A673 (cell line): ENCODE measurements at regions not wholly inside any gene's neighbourhood (a gene's known extent, or its start where the extent isn't known, plus 50 kb on each side); places are given as distances from the start of the nearest gene placed in this dataset.

Source experiments
- BruUV-seq: library from RNA; stranded (reverse); fragments of 400-500 nt; replicated peaks from 2 replicates; lab custom pipeline; 2021; lab: Mats Ljungman, UMichigan
- CTCF ChIA-PET: fragments of 300-600 bp; sonication (Branson Sonifier 250); formaldehyde crosslinking; loops from one replicate; lab custom pipeline; 2022; ENCODE audit warnings: antibody characterized with exemption; lab: Charles Lee
- POLR2A ChIA-PET: fragments of 300-600 bp; sonication (Branson Sonifier 250); formaldehyde crosslinking; loops from one replicate; lab custom pipeline; 2022; ENCODE audit warnings: antibody characterized with exemption; ENCODE audit not compliant: low non-redundant PET; lab: Charles Lee
- DNase-seq: peaks from one replicate; pipeline ENCODE4 v3.0.0-alpha.2; 2015; ENCODE audit warnings: low spot score
- H3K27ac ChIP-seq: fragments of 200-600 bp; sonication (generic); 2 replicates; pipeline ENCODE4 v1.5.1; 2016; ENCODE audit warnings: mixed run types, low read depth, mild to moderate bottlenecking, mixed read lengths, antibody characterized with exemption, low read length; ENCODE audit not compliant: poor library complexity, severe bottlenecking
- H3K27me3 ChIP-seq: fragments of 200-600 bp; sonication (generic); replicated peaks from 2 replicates; pipeline ENCODE4 v1.6.1; 2017; ENCODE audit warnings: mixed run types, low read depth, mild to moderate bottlenecking, mixed read lengths, antibody characterized with exemption, low read length; ENCODE audit not compliant: insufficient read depth, poor library complexity
- H3K36me3 ChIP-seq: fragments of 200-600 bp; sonication (generic); 2 replicates; pipeline ENCODE4 v1.6.1; 2016; ENCODE audit warnings: mixed run types, mild to moderate bottlenecking, mixed read lengths, antibody characterized with exemption, low read length; ENCODE audit not compliant: insufficient read depth, poor library complexity, severe bottlenecking
- H3K4me1 ChIP-seq: fragments of 200-600 bp; sonication (generic); 2 replicates; pipeline ENCODE4 v1.6.1; 2017; ENCODE audit warnings: mixed run types, mild to moderate bottlenecking, mixed read lengths, antibody characterized with exemption, low read length; ENCODE audit not compliant: insufficient read depth, poor library complexity, severe bottlenecking
- H3K4me3 ChIP-seq: fragments of 200-600 bp; sonication (generic); 2 replicates; pipeline ENCODE4 v1.5.1; 2016; ENCODE audit warnings: low read depth, mixed run types, mild to moderate bottlenecking, mixed read lengths, low read length; ENCODE audit not compliant: poor library complexity, severe bottlenecking
- H3K9me3 ChIP-seq: fragments of 200-600 bp; sonication (generic); 2 replicates; pipeline ENCODE4 v1.6.1; 2016; ENCODE audit warnings: mixed run types, low read depth, mild to moderate bottlenecking, mixed read lengths, antibody characterized with exemption, low read length; ENCODE audit not compliant: poor library complexity, severe bottlenecking
- EZH2 ChIP-seq: fragments of 200-600 bp; sonication (generic); IDR thresholded peaks from 2 replicates; pipeline ENCODE4 v1.6.1; 2017; ENCODE audit warnings: borderline replicate concordance, low read depth, mild to moderate bottlenecking, mixed read lengths, antibody characterized with exemption, low read length; ENCODE audit not compliant: poor library complexity, severe bottlenecking
- intact Hi-C: fragments of 100-400 bp; cut with micrococcal nuclease; formaldehyde crosslinking; loops from one replicate; pipeline ENCODE4 v1.10.0; 2022; ENCODE audit not compliant: unreplicated experiment
- TF ChIP-seq, protein P1 (sequence below): fragments of 300-800, 200-600 bp; sonication (generic); conservative IDR thresholded peaks from 2 replicates; pipeline ENCODE4 v1.5.1; 2017; ENCODE audit warnings: low read depth, mild to moderate bottlenecking, antibody characterized with exemption, low read length, moderate library complexity, mixed read lengths

DNA sequence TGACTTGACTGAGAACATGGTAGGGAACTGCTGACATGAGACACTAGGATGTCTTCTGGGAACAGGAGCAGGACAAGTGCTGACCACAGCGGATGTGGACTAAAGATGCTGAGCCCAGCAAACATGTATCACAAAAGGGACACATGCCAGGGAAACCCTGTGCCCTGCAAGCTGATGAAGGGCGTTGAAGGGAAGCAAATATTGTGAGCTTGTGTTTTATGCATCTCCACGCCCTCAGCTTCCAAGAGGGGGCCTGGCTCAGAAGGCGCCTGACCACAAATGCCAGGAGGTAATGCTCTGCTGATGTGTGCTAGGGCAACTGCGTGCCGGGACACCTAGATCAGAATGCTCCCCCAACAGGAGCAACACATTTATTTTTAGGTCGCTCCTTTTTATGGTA lies 207.3 kb downstream of the CXCL12 start:
- POLR2A ChIA-PET = no interaction called here
- no peak overlapping the region for H3K27ac ChIP-seq

DNA sequence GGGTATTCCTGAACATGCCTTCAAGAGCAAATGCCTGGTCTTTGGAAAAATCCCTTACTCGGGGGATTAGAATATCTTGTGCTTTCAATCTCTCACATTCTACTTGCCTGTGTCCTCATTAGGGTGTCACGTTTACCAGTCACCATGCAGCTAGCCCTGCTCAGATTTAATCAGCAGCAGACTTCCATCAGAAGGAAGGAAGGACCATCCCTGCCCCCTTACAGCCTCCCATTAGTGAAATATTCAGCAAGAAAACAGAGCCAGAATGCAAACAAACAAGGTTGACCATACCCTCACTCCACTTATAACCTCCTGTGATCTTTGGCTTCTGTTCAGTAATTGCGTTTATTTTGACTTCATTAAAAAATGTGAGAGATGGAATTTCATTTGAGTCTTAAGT lies 208.6 kb downstream of the CXCL12 start:
- BruUV-seq = no TSS peak
- Histone ChIP-seq H3K36me3 (no peaks in the 10 kb centered on the region), H3K4me3 (no peak overlapping the region), H3K27ac (no peak overlapping the region), H3K9me3 (peaks cover 3% of the 10 kb centered on the region), H3K27me3 (no peaks in the 10 kb centered on the region), H3K4me1 (no peaks in the 10 kb centered on the region)
- CTCF ChIA-PET = no interaction called here
- POLR2A ChIA-PET = no interaction called here
- intact Hi-C loops = no loop called here
- TF ChIP-seq EZH2 = no peak
- TF ChIP-seq, protein P1, sequence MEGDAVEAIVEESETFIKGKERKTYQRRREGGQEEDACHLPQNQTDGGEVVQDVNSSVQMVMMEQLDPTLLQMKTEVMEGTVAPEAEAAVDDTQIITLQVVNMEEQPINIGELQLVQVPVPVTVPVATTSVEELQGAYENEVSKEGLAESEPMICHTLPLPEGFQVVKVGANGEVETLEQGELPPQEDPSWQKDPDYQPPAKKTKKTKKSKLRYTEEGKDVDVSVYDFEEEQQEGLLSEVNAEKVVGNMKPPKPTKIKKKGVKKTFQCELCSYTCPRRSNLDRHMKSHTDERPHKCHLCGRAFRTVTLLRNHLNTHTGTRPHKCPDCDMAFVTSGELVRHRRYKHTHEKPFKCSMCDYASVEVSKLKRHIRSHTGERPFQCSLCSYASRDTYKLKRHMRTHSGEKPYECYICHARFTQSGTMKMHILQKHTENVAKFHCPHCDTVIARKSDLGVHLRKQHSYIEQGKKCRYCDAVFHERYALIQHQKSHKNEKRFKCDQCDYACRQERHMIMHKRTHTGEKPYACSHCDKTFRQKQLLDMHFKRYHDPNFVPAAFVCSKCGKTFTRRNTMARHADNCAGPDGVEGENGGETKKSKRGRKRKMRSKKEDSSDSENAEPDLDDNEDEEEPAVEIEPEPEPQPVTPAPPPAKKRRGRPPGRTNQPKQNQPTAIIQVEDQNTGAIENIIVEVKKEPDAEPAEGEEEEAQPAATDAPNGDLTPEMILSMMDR = no peak
- DNase-seq = no peak

More for the DNA sequence above, 207.3 kb downstream of the CXCL12 start:
- no TSS peak for BruUV-seq
- Histone ChIP-seq H3K4me3 (no peak overlapping the region), H3K4me1 (no peaks in the 10 kb centered on the region), H3K9me3 (peaks cover 3% of the 10 kb centered on the region), H3K27me3 (no peaks in the 10 kb centered on the region), H3K36me3 (no peaks in the 10 kb centered on the region)
- CTCF ChIA-PET = no interaction called here
- intact Hi-C loops = no loop called here
- no peak for TF ChIP-seq EZH2
- TF ChIP-seq, protein P1 = no peak
- no peak for DNase-seq

DNA sequence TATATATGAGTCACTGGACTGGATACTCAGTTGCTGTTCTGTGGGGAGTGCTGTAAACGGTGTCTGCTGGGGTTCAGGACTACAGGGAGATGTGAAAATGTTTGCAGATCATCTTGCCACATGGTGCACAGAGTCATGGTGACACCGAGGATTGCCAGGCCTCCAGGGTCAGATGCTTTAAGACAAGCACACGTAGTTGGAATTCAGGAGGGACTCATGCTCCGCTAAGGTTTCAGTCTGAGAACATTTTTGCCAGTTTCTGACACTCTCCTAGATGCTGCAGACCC lies 211.3 kb downstream of the CXCL12 start:
- CTCF ChIA-PET = no interaction called here
- no peak for DNase-seq
- intact Hi-C loops = no loop called here

More for the DNA sequence above, 211.3 kb downstream of the CXCL12 start:
- POLR2A ChIA-PET = no interaction called here
- BruUV-seq = no TSS peak
- H3K27ac ChIP-seq = no peak overlapping the region
- no peaks in the 10 kb centered on the region for H3K36me3 ChIP-seq
- no peaks in the 10 kb centered on the region for H3K4me1 ChIP-seq
- H3K27me3 ChIP-seq = no peaks in the 10 kb centered on the region
- TF ChIP-seq EZH2 = no peak
- TF ChIP-seq, protein P1 = no peak
- H3K9me3 ChIP-seq = peaks cover 3% of the 10 kb centered on the region
- H3K4me3 ChIP-seq = no peak overlapping the region
